ENCODE measurements at regions not wholly inside any gene's neighbourhood (a gene's known extent, or its start where the extent isn't known, plus 50 kb on each side); places are given as distances from the start of the nearest gene placed in this dataset.

DNA sequence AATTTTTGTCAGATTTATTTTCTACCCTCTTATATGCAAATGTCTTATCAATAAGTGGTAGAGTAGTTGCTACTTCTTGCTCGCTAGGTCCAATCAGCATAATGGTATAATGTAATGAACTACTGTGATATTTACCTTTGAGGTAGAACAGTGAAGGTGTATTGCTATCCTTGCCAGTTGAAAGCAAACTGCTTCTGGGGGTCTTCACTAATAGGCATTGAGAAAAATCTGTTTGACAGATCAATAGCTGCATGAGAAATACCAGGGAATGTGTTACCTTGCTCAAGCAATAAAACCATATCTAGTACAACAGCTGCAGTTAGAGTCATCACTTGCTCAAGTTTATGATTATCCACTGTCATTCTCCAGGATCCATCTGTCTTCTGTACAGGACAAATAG is 50.1 kb upstream of the EFEMP1 start:
- CTCF ChIA-PET, result no interaction called here
- Mint-ChIP-seq H3K36me3 (ENCODE audit: low read depth) (no peaks in the 10 kb centered on the region), H3K4me1 (no peaks in the 10 kb centered on the region), H3K4me3 (no peak overlapping the region), H3K9me3 (peaks cover 2% of the 10 kb centered on the region), H3K27me3 (peaks cover 2% of the 10 kb centered on the region), H3K27ac (no peak overlapping the region)
- POLR2A ChIA-PET, result no interaction called here
- DNase-seq, result no peak

DNA sequence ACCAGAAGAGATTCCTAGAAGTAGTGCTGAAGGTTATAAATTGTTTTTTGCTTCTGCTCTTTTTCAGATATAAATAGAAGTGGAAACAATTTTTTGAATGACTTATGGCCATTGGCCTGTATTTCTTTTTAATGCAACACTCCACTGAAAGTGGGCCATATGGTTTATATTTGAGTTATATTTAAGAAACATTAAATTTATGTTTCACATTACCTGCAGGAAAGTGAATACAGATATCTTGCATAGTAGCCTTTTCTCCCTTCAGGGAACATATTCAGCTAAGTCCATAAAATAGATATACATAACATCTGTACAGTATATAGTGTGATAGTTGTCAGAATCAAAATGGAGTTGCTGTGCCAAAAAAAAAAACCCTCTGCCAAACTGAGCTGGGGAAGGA is 53.1 kb upstream of the EFEMP1 start:
- H3K27ac Mint-ChIP-seq, result no peak overlapping the region
- POLR2A ChIA-PET, result no interaction called here
- no peaks in the 10 kb centered on the region for H3K27me3 Mint-ChIP-seq
- no peaks in the 10 kb centered on the region for H3K4me1 Mint-ChIP-seq
- H3K36me3 Mint-ChIP-seq (ENCODE audit: low read depth), result no peaks in the 10 kb centered on the region
- H3K4me3 Mint-ChIP-seq, result no peak overlapping the region
- DNase-seq, result no peak
- CTCF ChIA-PET, result interaction anchor here (1.0 kb wide), 1 partner anchor 16 kb away, joined by 3 read pairs; no protein-coding TSS in a partner anchor
- peaks cover 2% of the 10 kb centered on the region for H3K9me3 Mint-ChIP-seq

DNA sequence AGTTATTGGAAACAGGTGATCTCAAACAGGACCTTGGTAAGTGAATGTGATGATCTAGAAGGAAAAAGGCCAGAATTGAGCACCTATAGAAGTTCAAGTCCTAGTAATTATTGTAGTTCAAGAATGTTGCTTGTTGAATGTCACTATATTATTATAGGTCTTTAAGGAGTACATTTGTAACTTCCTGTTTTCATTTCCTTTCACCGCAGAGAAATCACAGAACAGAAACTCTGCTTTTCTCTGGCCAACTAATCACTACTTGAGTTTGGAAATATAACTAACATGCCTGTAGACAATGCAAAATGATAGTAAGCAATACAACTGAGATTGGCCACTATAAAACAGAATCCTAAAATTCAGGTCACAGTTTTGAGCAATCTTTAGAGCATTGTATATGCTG is 61.8 kb upstream of the EFEMP1 start:
- no peak overlapping the region for H3K27ac Mint-ChIP-seq
- ChIA-PET POLR2A (no interaction called here), CTCF (no interaction called here)
- no peak for DNase-seq
- no peak overlapping the region for H3K4me3 Mint-ChIP-seq
- no peaks in the 10 kb centered on the region for H3K4me1 Mint-ChIP-seq
- H3K36me3 Mint-ChIP-seq (ENCODE audit: low read depth), result no peaks in the 10 kb centered on the region
- peaks cover 2% of the 10 kb centered on the region for H3K27me3 Mint-ChIP-seq
- no peaks in the 10 kb centered on the region for H3K9me3 Mint-ChIP-seq

DNA sequence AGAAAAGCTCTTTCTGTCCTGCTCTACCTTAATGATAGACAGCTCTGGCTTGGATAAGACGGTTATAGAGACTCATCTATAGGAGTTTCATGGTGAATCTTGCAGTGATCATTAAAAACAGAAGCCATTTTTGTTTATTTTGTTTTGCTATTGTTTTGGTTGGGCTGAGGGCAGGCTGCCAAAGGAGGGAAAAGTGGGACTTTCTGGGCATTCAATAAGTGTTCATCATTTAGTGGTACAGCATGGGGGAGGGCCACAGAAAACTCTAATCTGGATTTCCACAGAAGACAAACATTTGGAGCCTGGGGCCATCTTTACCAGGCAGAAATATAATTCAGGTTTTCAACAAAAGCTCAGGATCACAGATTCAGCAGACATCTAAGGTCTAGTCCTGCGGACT is 62.4 kb upstream of the EFEMP1 start:
- H3K27me3 Mint-ChIP-seq, result peaks cover 2% of the 10 kb centered on the region
- H3K4me1 Mint-ChIP-seq, result no peaks in the 10 kb centered on the region
- no peak overlapping the region for H3K4me3 Mint-ChIP-seq
- no peak for DNase-seq
- POLR2A ChIA-PET, result no interaction called here
- CTCF ChIA-PET, result no interaction called here
- H3K9me3 Mint-ChIP-seq, result no peaks in the 10 kb centered on the region
- no peak overlapping the region for H3K27ac Mint-ChIP-seq
- no peaks in the 10 kb centered on the region for H3K36me3 Mint-ChIP-seq (ENCODE audit: low read depth)

DNA sequence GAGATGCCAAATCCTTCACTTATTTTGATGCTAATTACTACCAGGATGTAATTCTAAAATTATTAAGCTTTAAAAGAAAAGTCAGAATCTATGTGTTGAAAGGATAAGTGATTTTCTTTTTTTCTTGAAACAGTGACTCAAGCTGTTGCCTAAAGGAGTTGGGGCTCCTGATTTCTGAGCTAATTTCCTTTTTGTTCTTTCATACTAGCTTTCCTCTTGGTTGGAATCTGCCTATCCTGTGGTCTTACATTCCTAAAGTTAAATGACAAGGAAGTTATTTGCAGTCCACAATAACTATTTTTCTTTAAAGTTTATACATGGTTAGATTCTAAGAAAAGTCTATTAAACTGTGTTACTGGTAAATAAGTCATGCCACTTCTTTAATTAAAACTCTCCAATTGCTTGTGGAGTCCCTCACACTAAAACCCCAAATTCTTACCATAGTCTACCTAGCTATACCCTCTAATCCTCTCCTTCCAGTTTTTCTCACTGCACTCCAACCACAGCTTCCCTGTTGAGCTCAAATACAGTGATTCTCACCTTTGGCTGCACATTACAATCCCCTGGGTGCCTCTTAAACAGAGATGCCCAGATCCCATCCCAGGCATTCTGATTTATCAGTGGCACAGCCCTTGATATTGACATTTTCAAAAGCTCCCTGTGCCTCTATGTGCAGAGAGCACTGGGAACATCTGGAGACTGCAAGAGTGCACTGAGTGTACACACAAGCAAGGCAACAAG is 63.3 kb upstream of the EFEMP1 start:
- DNase-seq, result no peak
- no peak overlapping the region for H3K27ac Mint-ChIP-seq
- CTCF ChIA-PET, result no interaction called here
- H3K4me3 Mint-ChIP-seq, result no peak overlapping the region
- no peaks in the 10 kb centered on the region for H3K4me1 Mint-ChIP-seq
- H3K36me3 Mint-ChIP-seq (ENCODE audit: low read depth), result no peaks in the 10 kb centered on the region
- POLR2A ChIA-PET, result no interaction called here
- H3K9me3 Mint-ChIP-seq, result no peaks in the 10 kb centered on the region
- H3K27me3 Mint-ChIP-seq, result peaks cover 2% of the 10 kb centered on the region

DNA sequence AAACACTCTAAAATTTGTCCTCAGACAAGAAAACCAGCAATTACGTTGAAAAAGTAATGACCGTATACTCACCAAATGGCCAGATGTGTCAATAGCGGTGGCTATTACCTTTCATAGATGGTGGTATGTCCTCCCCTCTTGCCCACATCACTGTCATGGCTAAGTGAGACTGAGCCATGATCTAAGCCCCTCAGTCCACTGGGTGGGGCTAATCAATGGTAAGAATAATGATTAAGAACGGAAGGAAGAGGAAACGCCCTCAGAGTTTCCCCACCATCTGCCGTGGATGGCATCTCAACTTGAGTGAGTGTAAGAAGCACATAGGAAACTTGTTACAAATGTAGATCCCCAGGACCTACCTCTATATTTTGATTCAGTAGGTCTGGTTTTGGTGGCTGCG is 65.8 kb upstream of the EFEMP1 start:
- no peak for DNase-seq
- H3K4me1 Mint-ChIP-seq, result no peaks in the 10 kb centered on the region
- no peaks in the 10 kb centered on the region for H3K36me3 Mint-ChIP-seq (ENCODE audit: low read depth)
- H3K27me3 Mint-ChIP-seq, result peaks cover 2% of the 10 kb centered on the region
- H3K4me3 Mint-ChIP-seq, result no peak overlapping the region
- ChIA-PET POLR2A (no interaction called here), CTCF (no interaction called here)
- no peak overlapping the region for H3K27ac Mint-ChIP-seq
- H3K9me3 Mint-ChIP-seq, result no peaks in the 10 kb centered on the region

DNA sequence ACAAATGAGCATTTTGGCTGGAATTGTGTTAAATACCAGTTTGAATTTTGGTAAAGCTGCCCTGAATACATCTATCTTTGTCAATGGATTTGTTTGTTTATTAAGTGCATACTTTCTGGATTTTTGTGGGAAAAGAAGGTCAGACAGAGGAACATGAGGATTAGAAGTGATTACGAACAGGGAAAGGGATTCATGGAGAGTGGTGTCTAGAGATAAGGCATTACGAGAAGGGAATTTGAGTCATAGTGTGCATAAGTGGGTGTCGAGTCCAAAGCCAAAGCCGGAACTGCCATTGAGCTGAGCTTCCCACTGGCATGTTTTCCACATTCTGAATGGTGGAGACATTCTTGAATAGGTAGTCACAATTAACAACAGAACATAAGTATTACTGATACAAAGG is 68.9 kb upstream of the EFEMP1 start:
- CTCF ChIA-PET, result no interaction called here
- POLR2A ChIA-PET, result no interaction called here
- Mint-ChIP-seq H3K36me3 (ENCODE audit: low read depth) (no peaks in the 10 kb centered on the region), H3K9me3 (no peaks in the 10 kb centered on the region), H3K27me3 (no peaks in the 10 kb centered on the region), H3K4me3 (no peak overlapping the region), H3K4me1 (no peaks in the 10 kb centered on the region), H3K27ac (no peak overlapping the region)
- no peak for DNase-seq

DNA sequence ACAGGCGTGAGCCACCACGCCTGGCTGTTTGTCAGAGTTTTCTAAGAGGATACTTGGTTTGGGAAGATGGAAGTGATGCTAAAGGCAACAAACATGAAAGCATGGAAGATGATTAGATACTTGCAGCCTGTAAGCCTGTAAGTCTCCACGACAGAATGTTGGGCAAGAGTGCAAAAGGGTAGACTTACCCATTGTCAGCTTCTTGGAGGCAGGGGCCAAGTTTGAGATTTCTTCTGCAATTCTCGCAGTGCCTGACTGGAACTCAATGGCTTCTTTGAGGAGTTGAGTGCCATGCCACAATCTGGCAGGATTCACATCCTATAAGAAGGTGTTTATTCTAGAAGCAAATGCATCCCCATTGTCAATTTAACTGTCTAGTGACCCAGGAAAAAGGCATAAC is 70.1 kb upstream of the EFEMP1 start:
- no peak overlapping the region for H3K4me3 Mint-ChIP-seq
- H3K27ac Mint-ChIP-seq, result no peak overlapping the region
- POLR2A ChIA-PET, result no interaction called here
- H3K36me3 Mint-ChIP-seq (ENCODE audit: low read depth), result no peaks in the 10 kb centered on the region
- no peaks in the 10 kb centered on the region for H3K27me3 Mint-ChIP-seq
- H3K9me3 Mint-ChIP-seq, result no peaks in the 10 kb centered on the region
- CTCF ChIA-PET, result no interaction called here
- DNase-seq, result no peak
- H3K4me1 Mint-ChIP-seq, result no peaks in the 10 kb centered on the region

DNA sequence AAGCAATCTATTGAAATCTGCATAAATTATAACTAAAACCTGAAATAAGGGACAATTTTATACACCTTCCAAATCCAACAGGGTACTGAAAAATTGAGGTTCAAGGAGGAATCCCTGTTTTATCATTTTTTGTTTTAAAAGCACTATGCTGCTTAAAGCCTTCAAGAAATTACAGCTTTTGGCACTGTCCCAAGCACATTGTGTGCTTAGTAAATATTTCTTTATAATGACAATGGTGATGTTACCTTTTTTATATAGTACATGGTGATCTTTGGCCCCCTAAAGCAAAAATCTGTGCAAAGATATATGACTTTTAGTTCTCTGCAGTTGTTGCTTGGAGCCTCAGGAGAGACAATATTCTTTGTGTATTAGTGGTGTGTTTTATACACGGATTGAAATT is 71.6 kb upstream of the EFEMP1 start:
- CTCF ChIA-PET, result no interaction called here
- Mint-ChIP-seq H3K4me1 (no peaks in the 10 kb centered on the region), H3K27ac (no peak overlapping the region), H3K9me3 (no peaks in the 10 kb centered on the region), H3K27me3 (no peaks in the 10 kb centered on the region), H3K36me3 (ENCODE audit: low read depth) (no peaks in the 10 kb centered on the region), H3K4me3 (no peak overlapping the region)
- POLR2A ChIA-PET, result no interaction called here
- no peak for DNase-seq

DNA sequence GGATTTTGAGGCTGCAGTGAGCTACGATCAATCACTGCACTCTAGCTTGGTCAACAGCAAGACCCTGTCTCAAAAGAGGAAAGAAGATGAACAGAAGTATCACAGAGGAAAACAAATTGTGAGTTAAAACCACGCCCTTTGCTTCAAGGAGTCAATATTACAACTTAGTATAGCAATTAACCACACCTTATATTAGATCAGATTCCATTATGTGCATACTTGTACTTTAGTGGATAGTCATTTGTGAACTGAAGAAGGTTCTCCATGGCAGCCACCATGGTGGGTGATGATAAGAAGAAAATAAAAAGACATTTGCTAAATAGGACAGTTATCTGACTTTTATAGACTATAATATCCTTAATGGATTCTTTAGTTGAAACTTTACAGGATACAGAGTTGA is 72.3 kb upstream of the EFEMP1 start:
- Mint-ChIP-seq H3K27ac (no peak overlapping the region), H3K4me3 (no peak overlapping the region), H3K4me1 (no peaks in the 10 kb centered on the region), H3K27me3 (no peaks in the 10 kb centered on the region), H3K9me3 (no peaks in the 10 kb centered on the region), H3K36me3 (ENCODE audit: low read depth) (no peaks in the 10 kb centered on the region)
- ChIA-PET POLR2A (no interaction called here), CTCF (no interaction called here)
- no peak for DNase-seq

DNA sequence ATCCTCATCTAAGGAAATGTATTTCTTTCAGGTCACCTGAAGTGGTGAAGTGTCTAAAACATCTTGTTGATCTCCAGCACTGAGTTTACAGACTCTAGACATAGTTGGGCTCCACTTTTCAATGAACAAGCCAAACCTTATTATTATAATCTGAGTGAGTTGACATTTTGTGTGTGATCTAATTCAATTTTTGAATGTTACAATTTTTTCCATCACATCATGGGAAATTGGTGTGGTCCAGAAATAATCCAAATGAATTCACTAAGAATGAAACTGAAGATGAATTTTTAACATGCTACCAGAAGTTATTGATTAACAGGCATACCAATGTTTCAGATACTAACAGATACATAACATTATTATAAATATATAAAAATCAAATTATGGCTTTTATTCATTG is 75.6 kb upstream of the EFEMP1 start:
- H3K4me1 Mint-ChIP-seq, result no peaks in the 10 kb centered on the region
- no peak overlapping the region for H3K4me3 Mint-ChIP-seq
- DNase-seq, result no peak
- H3K9me3 Mint-ChIP-seq, result no peaks in the 10 kb centered on the region
- CTCF ChIA-PET, result no interaction called here
- no peaks in the 10 kb centered on the region for H3K36me3 Mint-ChIP-seq (ENCODE audit: low read depth)
- H3K27ac Mint-ChIP-seq, result no peak overlapping the region
- H3K27me3 Mint-ChIP-seq, result no peaks in the 10 kb centered on the region
- POLR2A ChIA-PET, result no interaction called here

DNA sequence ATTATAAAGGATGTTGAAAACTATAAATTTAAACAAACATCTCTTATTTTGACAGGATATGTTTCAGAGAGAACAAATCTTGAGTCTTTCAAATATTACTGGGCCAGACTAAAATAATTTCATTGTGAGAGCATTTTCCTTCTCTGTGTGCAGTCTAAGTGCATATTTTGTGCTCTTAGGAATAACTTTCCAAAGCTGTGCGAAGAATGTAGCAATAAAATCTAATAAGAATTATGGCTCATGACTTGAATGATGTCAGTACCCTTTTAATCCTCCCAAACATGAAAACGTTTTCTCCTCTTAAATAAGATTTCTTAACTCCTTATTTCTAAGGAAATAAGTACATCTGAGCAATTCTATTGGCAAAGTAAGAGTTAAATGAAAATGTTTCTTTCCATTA is 76.2 kb upstream of the EFEMP1 start:
- Mint-ChIP-seq H3K27me3 (no peaks in the 10 kb centered on the region), H3K4me1 (no peaks in the 10 kb centered on the region), H3K4me3 (no peak overlapping the region), H3K27ac (no peak overlapping the region), H3K9me3 (no peaks in the 10 kb centered on the region), H3K36me3 (ENCODE audit: low read depth) (no peaks in the 10 kb centered on the region)
- DNase-seq, result no peak
- ChIA-PET CTCF (no interaction called here), POLR2A (no interaction called here)

DNA sequence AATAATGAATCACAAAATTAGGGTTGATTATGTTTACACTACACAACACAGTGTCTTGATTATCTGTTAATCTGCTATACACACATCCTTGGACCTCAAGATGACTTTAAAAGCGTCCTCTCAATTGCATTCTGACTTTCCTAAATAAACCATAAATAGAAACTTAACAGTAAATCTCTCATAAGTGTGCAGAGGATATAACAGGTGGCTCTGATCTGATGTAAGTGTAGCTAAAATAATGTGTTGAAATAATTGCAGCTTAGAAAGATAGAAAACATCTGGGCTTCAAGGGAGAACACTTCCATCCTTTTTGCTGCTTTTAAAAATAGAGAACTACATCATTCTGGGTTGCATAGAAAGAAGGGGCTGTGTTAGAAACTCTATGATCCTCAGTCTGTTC is 78.4 kb upstream of the EFEMP1 start:
- ChIA-PET POLR2A (no interaction called here), CTCF (no interaction called here)
- H3K4me3 Mint-ChIP-seq, result no peak overlapping the region
- no peaks in the 10 kb centered on the region for H3K27me3 Mint-ChIP-seq
- H3K27ac Mint-ChIP-seq, result no peak overlapping the region
- no peaks in the 10 kb centered on the region for H3K4me1 Mint-ChIP-seq
- H3K9me3 Mint-ChIP-seq, result no peaks in the 10 kb centered on the region
- H3K36me3 Mint-ChIP-seq (ENCODE audit: low read depth), result no peaks in the 10 kb centered on the region
- DNase-seq, result no peak

DNA sequence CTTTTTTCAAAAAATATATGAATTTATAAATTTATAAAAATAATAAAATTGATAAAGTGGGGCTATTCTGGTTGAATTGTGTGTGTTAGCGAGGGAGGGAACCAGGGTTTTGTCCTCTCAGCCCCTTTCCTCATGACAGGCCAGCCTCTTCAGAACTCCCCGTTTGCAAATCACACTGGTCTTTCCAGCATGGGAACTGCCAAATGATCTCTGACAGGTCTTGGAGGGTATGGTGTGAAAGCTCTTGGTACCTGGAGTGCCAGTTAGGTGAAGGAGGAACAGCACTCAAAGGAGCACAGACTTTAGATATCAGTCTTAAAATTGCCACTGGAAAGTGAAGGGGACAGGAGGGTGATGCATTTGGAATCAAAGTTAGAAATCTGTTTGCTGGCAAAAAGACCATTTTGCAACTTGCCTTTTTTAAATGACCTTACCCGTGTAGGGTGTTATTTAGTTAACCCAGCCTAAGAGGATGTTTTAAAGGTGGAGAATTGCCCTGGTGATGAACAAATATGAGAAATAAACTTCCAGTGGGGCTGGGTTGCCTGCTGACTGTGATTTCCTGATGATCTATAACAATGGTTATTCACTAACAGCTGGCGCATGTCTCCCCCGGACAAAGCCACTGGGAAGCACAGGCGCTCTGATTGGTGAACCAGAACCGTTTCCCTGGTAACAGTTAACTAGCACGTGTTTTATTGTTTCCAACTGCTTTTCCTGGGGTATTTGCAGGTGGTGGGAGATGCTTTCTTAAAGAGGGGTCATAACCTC is 85.3 kb upstream of the EFEMP1 start:
- no peaks in the 10 kb centered on the region for H3K36me3 Mint-ChIP-seq (ENCODE audit: low read depth)
- no peak for DNase-seq
- no peak overlapping the region for H3K27ac Mint-ChIP-seq
- H3K4me1 Mint-ChIP-seq, result no peaks in the 10 kb centered on the region
- ChIA-PET POLR2A (no interaction called here), CTCF (no interaction called here)
- H3K27me3 Mint-ChIP-seq, result peaks cover 2% of the 10 kb centered on the region
- no peaks in the 10 kb centered on the region for H3K9me3 Mint-ChIP-seq
- H3K4me3 Mint-ChIP-seq, result no peak overlapping the region
